ENCODE measurements at regions not wholly inside any gene's neighbourhood (a gene's known extent, or its start where the extent isn't known, plus 50 kb on each side); places are given as distances from the start of the nearest gene placed in this dataset.

GRCh38 chrX:96621811-96622210 lies 62.8 kb upstream of the DIAPH2 start:
- H3K4me3 Mint-ChIP-seq (ENCODE audit: unreplicated experiment) = no peak overlapping the region
- TF ChIP-seq CTCF (IDR thresholded peaks at IDR 0.05) = no peak
- H3K9me3 Mint-ChIP-seq (ENCODE audit: unreplicated experiment) = peaks cover 3% of the 10 kb centered on the region
- no peak overlapping the region for H3K27ac Mint-ChIP-seq (ENCODE audit: unreplicated experiment)
- H3K27me3 Mint-ChIP-seq (ENCODE audit: unreplicated experiment) = no peaks in the 10 kb centered on the region
- H3K4me1 Mint-ChIP-seq (ENCODE audit: unreplicated experiment) = no peaks in the 10 kb centered on the region
- DNase-seq (ENCODE audit: extremely low spot score, unreplicated experiment) = no peak
- H3K36me3 Mint-ChIP-seq (ENCODE audit: unreplicated experiment) = no peaks in the 10 kb centered on the region
